ENCODE measurements at regions not wholly inside any gene's neighbourhood (a gene's known extent, or its start where the extent isn't known, plus 50 kb on each side); places are given as distances from the start of the nearest gene placed in this dataset.

DNA sequence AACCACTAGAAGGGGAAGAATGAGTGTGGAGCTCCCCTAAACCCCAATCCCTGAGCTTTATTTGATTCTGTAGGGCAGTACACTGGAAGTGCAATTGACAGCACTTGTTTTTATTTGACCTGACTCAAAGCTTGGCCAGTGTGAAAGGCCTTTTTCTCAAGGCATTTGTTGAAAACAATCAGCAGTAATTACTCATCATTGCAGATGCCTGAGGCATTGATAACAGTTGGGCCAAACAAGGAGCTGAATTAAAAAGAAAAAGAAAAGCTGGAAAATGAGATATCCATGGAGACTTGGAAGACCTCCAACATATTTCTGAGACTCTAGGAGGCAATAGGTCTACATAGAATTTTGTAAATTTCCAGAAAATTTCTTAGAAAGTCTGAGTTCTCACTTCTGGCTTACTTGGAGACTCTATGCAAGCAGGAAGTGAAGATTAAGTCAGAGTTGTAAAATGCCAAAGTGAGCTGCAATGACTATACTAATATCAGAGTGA is 200.8 kb upstream of the KCNJ16 start:
- H3K4me2 ChIP-seq (ENCODE audit: low read length), result peak overlapping the region; percentile 16
- FAIRE-seq (peak; percentile 76), DNase-seq (ENCODE audit: low read depth) (peak; percentile 88)
- no peaks in the 10 kb centered on the region for H3K9me3 ChIP-seq (ENCODE audit: insufficient read depth, low read depth, low read length)
- Mint-ChIP-seq H3K4me1 (ENCODE audit: low read depth, unreplicated experiment) (peaks cover 41% of the 10 kb centered on the region), H3K9me3 (ENCODE audit: unreplicated experiment) (no peaks in the 10 kb centered on the region), H3K27ac (ENCODE audit: unreplicated experiment) (peak overlapping the region; percentile 58), H3K36me3 (ENCODE audit: low read depth, unreplicated experiment) (no peaks in the 10 kb centered on the region), H3K27me3 (ENCODE audit: low read depth, unreplicated experiment) (no peaks in the 10 kb centered on the region), H3K4me3 (ENCODE audit: unreplicated experiment) (no peak overlapping the region)
- no peaks in the 10 kb centered on the region for H3K79me2 ChIP-seq (ENCODE audit: insufficient read depth, low read length)
- H3K9ac ChIP-seq (ENCODE audit: low read length), result no peak overlapping the region
- no peak overlapping the region for H2AFZ ChIP-seq (ENCODE audit: low read depth, low read length)
- no peaks in the 10 kb centered on the region for H3K36me3 ChIP-seq (ENCODE audit: insufficient read depth, low read length)
- peak overlapping the region; percentile 9 for H3K27ac ChIP-seq (ENCODE audit: low read depth, low read length)
- no peak for TF ChIP-seq EZH2 (IDR thresholded peaks at IDR 0.05; ENCODE audit: insufficient read depth, low read length)
- TF ChIP-seq, protein P1, sequence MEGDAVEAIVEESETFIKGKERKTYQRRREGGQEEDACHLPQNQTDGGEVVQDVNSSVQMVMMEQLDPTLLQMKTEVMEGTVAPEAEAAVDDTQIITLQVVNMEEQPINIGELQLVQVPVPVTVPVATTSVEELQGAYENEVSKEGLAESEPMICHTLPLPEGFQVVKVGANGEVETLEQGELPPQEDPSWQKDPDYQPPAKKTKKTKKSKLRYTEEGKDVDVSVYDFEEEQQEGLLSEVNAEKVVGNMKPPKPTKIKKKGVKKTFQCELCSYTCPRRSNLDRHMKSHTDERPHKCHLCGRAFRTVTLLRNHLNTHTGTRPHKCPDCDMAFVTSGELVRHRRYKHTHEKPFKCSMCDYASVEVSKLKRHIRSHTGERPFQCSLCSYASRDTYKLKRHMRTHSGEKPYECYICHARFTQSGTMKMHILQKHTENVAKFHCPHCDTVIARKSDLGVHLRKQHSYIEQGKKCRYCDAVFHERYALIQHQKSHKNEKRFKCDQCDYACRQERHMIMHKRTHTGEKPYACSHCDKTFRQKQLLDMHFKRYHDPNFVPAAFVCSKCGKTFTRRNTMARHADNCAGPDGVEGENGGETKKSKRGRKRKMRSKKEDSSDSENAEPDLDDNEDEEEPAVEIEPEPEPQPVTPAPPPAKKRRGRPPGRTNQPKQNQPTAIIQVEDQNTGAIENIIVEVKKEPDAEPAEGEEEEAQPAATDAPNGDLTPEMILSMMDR (IDR thresholded peaks at IDR 0.05; ENCODE audit: insufficient read depth, low read depth, low read length), result no peak
- H3K4me3 ChIP-seq (ENCODE audit: insufficient read depth, low read depth, low read length), result no peak overlapping the region
- no peaks in the 10 kb centered on the region for H3K27me3 ChIP-seq (ENCODE audit: insufficient read depth, low read length)
- H4K20me1 ChIP-seq (ENCODE audit: insufficient read depth, low read length), result no peaks in the 10 kb centered on the region
- peaks cover 31% of the 10 kb centered on the region for H3K4me1 ChIP-seq (ENCODE audit: insufficient read depth, low read length)

DNA sequence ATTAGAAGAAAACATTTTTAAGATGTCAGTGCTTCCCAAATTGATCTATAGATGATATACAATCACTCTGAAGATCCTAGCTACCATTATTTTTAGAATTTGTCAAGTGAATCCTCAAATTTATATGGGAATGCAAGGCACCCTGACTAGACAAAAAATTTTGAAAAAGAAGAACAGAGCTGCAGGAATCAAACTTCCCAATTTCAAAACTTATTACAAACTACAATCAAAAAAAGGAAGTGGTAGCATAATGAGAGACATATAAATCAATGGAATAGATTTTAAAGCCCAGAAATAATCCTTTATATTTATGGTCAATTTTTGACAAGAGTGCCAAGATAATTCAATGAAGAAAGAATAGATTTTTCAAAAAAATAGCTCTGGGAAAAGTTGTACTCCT is 198.3 kb upstream of the KCNJ16 start:
- Histone ChIP-seq H3K79me2 (ENCODE audit: insufficient read depth, low read length) (no peaks in the 10 kb centered on the region), H3K9me3 (ENCODE audit: insufficient read depth, low read depth, low read length) (no peaks in the 10 kb centered on the region), H3K4me1 (ENCODE audit: insufficient read depth, low read length) (peaks cover 10% of the 10 kb centered on the region), H3K36me3 (ENCODE audit: insufficient read depth, low read length) (no peaks in the 10 kb centered on the region), H3K9ac (ENCODE audit: low read length) (no peak overlapping the region), H4K20me1 (ENCODE audit: insufficient read depth, low read length) (no peaks in the 10 kb centered on the region), H3K4me3 (ENCODE audit: insufficient read depth, low read depth, low read length) (no peak overlapping the region), H3K27me3 (ENCODE audit: insufficient read depth, low read length) (no peaks in the 10 kb centered on the region), H3K27ac (ENCODE audit: low read depth, low read length) (no peak overlapping the region), H2AFZ (ENCODE audit: low read depth, low read length) (no peak overlapping the region), H3K4me2 (ENCODE audit: low read length) (no peak overlapping the region)
- TF ChIP-seq, protein P1 (IDR thresholded peaks at IDR 0.05; ENCODE audit: insufficient read depth, low read depth, low read length), result no peak
- no peak for TF ChIP-seq EZH2 (IDR thresholded peaks at IDR 0.05; ENCODE audit: insufficient read depth, low read length)
- no peak for FAIRE-seq
- no peaks in the 10 kb centered on the region for H3K27me3 Mint-ChIP-seq (ENCODE audit: low read depth, unreplicated experiment)
- no peak for DNase-seq (ENCODE audit: low read depth)
- H3K9me3 Mint-ChIP-seq (ENCODE audit: unreplicated experiment), result no peaks in the 10 kb centered on the region
- H3K36me3 Mint-ChIP-seq (ENCODE audit: low read depth, unreplicated experiment), result no peaks in the 10 kb centered on the region
- no peak overlapping the region for H3K27ac Mint-ChIP-seq (ENCODE audit: unreplicated experiment)
- H3K4me1 Mint-ChIP-seq (ENCODE audit: low read depth, unreplicated experiment), result peaks cover 18% of the 10 kb centered on the region
- H3K4me3 Mint-ChIP-seq (ENCODE audit: unreplicated experiment), result no peak overlapping the region

DNA sequence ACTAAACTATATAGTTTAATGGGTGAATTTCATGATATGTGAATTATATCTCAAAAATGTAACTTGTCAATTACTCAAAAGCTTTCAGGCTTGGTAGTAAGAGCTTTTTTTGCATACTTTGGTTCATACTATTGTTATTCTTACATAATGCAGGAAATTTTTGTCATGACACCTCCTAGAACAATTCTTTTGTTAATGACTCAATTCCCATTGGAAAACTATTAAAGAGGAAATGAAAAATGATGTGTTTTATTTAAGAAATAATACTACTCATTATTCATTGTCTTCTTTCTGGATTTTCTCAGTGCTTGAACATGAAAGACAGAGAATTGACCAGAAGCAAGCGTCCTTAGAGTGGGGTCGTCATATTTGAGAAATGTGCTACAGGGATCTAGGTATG is 196.4 kb upstream of the KCNJ16 start:
- H3K9me3 ChIP-seq (ENCODE audit: insufficient read depth, low read depth, low read length), result no peaks in the 10 kb centered on the region
- H3K4me1 Mint-ChIP-seq (ENCODE audit: low read depth, unreplicated experiment), result peaks cover 13% of the 10 kb centered on the region
- no peaks in the 10 kb centered on the region for H3K27me3 ChIP-seq (ENCODE audit: insufficient read depth, low read length)
- DNase-seq (ENCODE audit: low read depth) (peak; percentile 27), FAIRE-seq (no peak)
- H2AFZ ChIP-seq (ENCODE audit: low read depth, low read length), result no peak overlapping the region
- peak overlapping the region; percentile 18 for H3K27ac ChIP-seq (ENCODE audit: low read depth, low read length)
- H3K9ac ChIP-seq (ENCODE audit: low read length), result no peak overlapping the region
- H4K20me1 ChIP-seq (ENCODE audit: insufficient read depth, low read length), result no peaks in the 10 kb centered on the region
- TF ChIP-seq EZH2 (IDR thresholded peaks at IDR 0.05; ENCODE audit: insufficient read depth, low read length), result no peak
- TF ChIP-seq, protein P1 (IDR thresholded peaks at IDR 0.05; ENCODE audit: insufficient read depth, low read depth, low read length), result no peak
- peaks cover 10% of the 10 kb centered on the region for H3K4me1 ChIP-seq (ENCODE audit: insufficient read depth, low read length)
- H3K36me3 Mint-ChIP-seq (ENCODE audit: low read depth, unreplicated experiment), result no peaks in the 10 kb centered on the region
- no peaks in the 10 kb centered on the region for H3K9me3 Mint-ChIP-seq (ENCODE audit: unreplicated experiment)
- no peak overlapping the region for H3K4me3 ChIP-seq (ENCODE audit: insufficient read depth, low read depth, low read length)
- H3K27ac Mint-ChIP-seq (ENCODE audit: unreplicated experiment), result no peak overlapping the region
- H3K4me2 ChIP-seq (ENCODE audit: low read length), result no peak overlapping the region
- H3K4me3 Mint-ChIP-seq (ENCODE audit: unreplicated experiment), result no peak overlapping the region
- H3K36me3 ChIP-seq (ENCODE audit: insufficient read depth, low read length), result no peaks in the 10 kb centered on the region
- no peaks in the 10 kb centered on the region for H3K27me3 Mint-ChIP-seq (ENCODE audit: low read depth, unreplicated experiment)
- H3K79me2 ChIP-seq (ENCODE audit: insufficient read depth, low read length), result no peaks in the 10 kb centered on the region

Data from astrocyte (in vitro differentiated cells and primary cell).